ENCODE measurements at regions not wholly inside any gene's neighbourhood (a gene's known extent, or its start where the extent isn't known, plus 50 kb on each side); places are given as distances from the start of the nearest gene placed in this dataset.
"Not testable (repeated sequence)": the region's sequence is repeated elsewhere in the genome, so short reads cannot be mapped to it uniquely, and the experiment has no call there.

GRCh38 chr7:41559426-41559825 is 143.5 kb downstream of the INHBA start:
- Histone ChIP-seq H3K4me1 (ENCODE audit: control insufficient read depth, low read depth, low read length) (no peaks in the 10 kb centered on the region), H3K9me3 (ENCODE audit: control insufficient read depth, low read depth, low read length) (peaks cover 9% of the 10 kb centered on the region), H3K36me3 (ENCODE audit: control insufficient read depth, low read depth, low read length) (no peaks in the 10 kb centered on the region), H3K27me3 (ENCODE audit: control insufficient read depth, insufficient read depth, low read length) (no peaks in the 10 kb centered on the region), H3K9ac (ENCODE audit: low read length) (no peak overlapping the region), H3K4me3 (ENCODE audit: low read length) (no peak overlapping the region), H3K27ac (ENCODE audit: low read length) (no peak overlapping the region)

- peaks cover 9% of the 10 kb centered on the region for H3K9me3 ChIP-seq (ENCODE audit: control insufficient read depth, low read depth, low read length)
- no peak overlapping the region for H3K9ac ChIP-seq (ENCODE audit: low read length)
- H3K36me3 ChIP-seq (ENCODE audit: control insufficient read depth, low read depth, low read length), result no peaks in the 10 kb centered on the region
Measured at GRCh38 chr7:41554481-41554880, 148.4 kb downstream of the INHBA start.

GRCh38 chr7:41550046-41550445 is 152.8 kb downstream of the INHBA start:
- H3K4me3 ChIP-seq (ENCODE audit: low read length); H3K9me3 ChIP-seq (ENCODE audit: control insufficient read depth, low read depth, low read length); H3K27me3 ChIP-seq (ENCODE audit: control insufficient read depth, insufficient read depth, low read length); H3K9ac ChIP-seq (ENCODE audit: low read length); H3K4me1 ChIP-seq (ENCODE audit: control insufficient read depth, low read depth, low read length); H3K27ac ChIP-seq (ENCODE audit: low read length); H3K36me3 ChIP-seq (ENCODE audit: control insufficient read depth, low read depth, low read length): not testable (repeated sequence)

More at GRCh38 chr7:41554481-41554880, 148.4 kb downstream of the INHBA start:
- H3K27me3 ChIP-seq (ENCODE audit: control insufficient read depth, insufficient read depth, low read length), result no peaks in the 10 kb centered on the region
- H3K4me3 ChIP-seq (ENCODE audit: low read length), result no peak overlapping the region
- no peaks in the 10 kb centered on the region for H3K4me1 ChIP-seq (ENCODE audit: control insufficient read depth, low read depth, low read length)
- H3K27ac ChIP-seq (ENCODE audit: low read length), result no peak overlapping the region

GRCh38 chr7:41544241-41544640 is 158.6 kb downstream of the INHBA start:
- no peak overlapping the region for H3K27ac ChIP-seq (ENCODE audit: low read length)
- H3K36me3 ChIP-seq (ENCODE audit: control insufficient read depth, low read depth, low read length), result no peaks in the 10 kb centered on the region
- no peak overlapping the region for H3K9ac ChIP-seq (ENCODE audit: low read length)
- H3K9me3 ChIP-seq (ENCODE audit: control insufficient read depth, low read depth, low read length), result no peaks in the 10 kb centered on the region
- peaks cover 7% of the 10 kb centered on the region for H3K4me1 ChIP-seq (ENCODE audit: control insufficient read depth, low read depth, low read length)
- no peak overlapping the region for H3K4me3 ChIP-seq (ENCODE audit: low read length)
- H3K27me3 ChIP-seq (ENCODE audit: control insufficient read depth, insufficient read depth, low read length), result no peaks in the 10 kb centered on the region

GRCh38 chr7:41540601-41541000 is 162.3 kb downstream of the INHBA start:
- no peak overlapping the region for H3K4me3 ChIP-seq (ENCODE audit: low read length)
- no peak overlapping the region for H3K27ac ChIP-seq (ENCODE audit: low read length)
- H3K9ac ChIP-seq (ENCODE audit: low read length), result no peak overlapping the region
- H3K36me3 ChIP-seq (ENCODE audit: control insufficient read depth, low read depth, low read length), result no peaks in the 10 kb centered on the region
- peaks cover 12% of the 10 kb centered on the region for H3K4me1 ChIP-seq (ENCODE audit: control insufficient read depth, low read depth, low read length)
- no peaks in the 10 kb centered on the region for H3K27me3 ChIP-seq (ENCODE audit: control insufficient read depth, insufficient read depth, low read length)
- no peaks in the 10 kb centered on the region for H3K9me3 ChIP-seq (ENCODE audit: control insufficient read depth, low read depth, low read length)

GRCh38 chr7:41538810-41539724 is 163.8 kb downstream of the INHBA start:
- Histone ChIP-seq H3K27me3 (ENCODE audit: control insufficient read depth, insufficient read depth, low read length) (no peaks in the 10 kb centered on the region), H3K9me3 (ENCODE audit: control insufficient read depth, low read depth, low read length) (no peaks in the 10 kb centered on the region), H3K4me3 (ENCODE audit: low read length) (no peak overlapping the region), H3K9ac (ENCODE audit: low read length) (no peak overlapping the region), H3K36me3 (ENCODE audit: control insufficient read depth, low read depth, low read length) (no peaks in the 10 kb centered on the region), H3K27ac (ENCODE audit: low read length) (no peak overlapping the region), H3K4me1 (ENCODE audit: control insufficient read depth, low read depth, low read length) (peaks cover 12% of the 10 kb centered on the region)

- Histone ChIP-seq H3K27me3 (ENCODE audit: control insufficient read depth, insufficient read depth, low read length) (no peaks in the 10 kb centered on the region), H3K9ac (ENCODE audit: low read length) (no peak overlapping the region), H3K4me1 (ENCODE audit: control insufficient read depth, low read depth, low read length) (peaks cover 12% of the 10 kb centered on the region), H3K9me3 (ENCODE audit: control insufficient read depth, low read depth, low read length) (no peaks in the 10 kb centered on the region), H3K36me3 (ENCODE audit: control insufficient read depth, low read depth, low read length) (no peaks in the 10 kb centered on the region), H3K4me3 (ENCODE audit: low read length) (no peak overlapping the region), H3K27ac (ENCODE audit: low read length) (no peak overlapping the region)
Measured at GRCh38 chr7:41536873-41537665, 165.8 kb downstream of the INHBA start.

- Histone ChIP-seq H3K4me1 (ENCODE audit: control insufficient read depth, low read depth, low read length) (peaks cover 12% of the 10 kb centered on the region), H3K36me3 (ENCODE audit: control insufficient read depth, low read depth, low read length) (no peaks in the 10 kb centered on the region), H3K9me3 (ENCODE audit: control insufficient read depth, low read depth, low read length) (no peaks in the 10 kb centered on the region), H3K27ac (ENCODE audit: low read length) (no peak overlapping the region), H3K9ac (ENCODE audit: low read length) (no peak overlapping the region), H3K4me3 (ENCODE audit: low read length) (no peak overlapping the region), H3K27me3 (ENCODE audit: control insufficient read depth, insufficient read depth, low read length) (no peaks in the 10 kb centered on the region)
Measured at GRCh38 chr7:41536122-41536872, 166.6 kb downstream of the INHBA start.

GRCh38 chr7:41529831-41530230 is 173.1 kb downstream of the INHBA start:
- Histone ChIP-seq H3K4me1 (ENCODE audit: control insufficient read depth, low read depth, low read length) (no peaks in the 10 kb centered on the region), H3K36me3 (ENCODE audit: control insufficient read depth, low read depth, low read length) (no peaks in the 10 kb centered on the region), H3K9ac (ENCODE audit: low read length) (no peak overlapping the region), H3K27me3 (ENCODE audit: control insufficient read depth, insufficient read depth, low read length) (no peaks in the 10 kb centered on the region), H3K4me3 (ENCODE audit: low read length) (no peak overlapping the region), H3K9me3 (ENCODE audit: control insufficient read depth, low read depth, low read length) (no peaks in the 10 kb centered on the region), H3K27ac (ENCODE audit: low read length) (no peak overlapping the region)

- H3K36me3 ChIP-seq (ENCODE audit: control insufficient read depth, low read depth, low read length), result no peaks in the 10 kb centered on the region
- no peak overlapping the region for H3K9ac ChIP-seq (ENCODE audit: low read length)
- H3K9me3 ChIP-seq (ENCODE audit: control insufficient read depth, low read depth, low read length), result no peaks in the 10 kb centered on the region
- no peaks in the 10 kb centered on the region for H3K4me1 ChIP-seq (ENCODE audit: control insufficient read depth, low read depth, low read length)
- no peak overlapping the region for H3K4me3 ChIP-seq (ENCODE audit: low read length)
- no peaks in the 10 kb centered on the region for H3K27me3 ChIP-seq (ENCODE audit: control insufficient read depth, insufficient read depth, low read length)
- H3K27ac ChIP-seq (ENCODE audit: low read length), result no peak overlapping the region
Measured at GRCh38 chr7:41524876-41525275, 178.0 kb downstream of the INHBA start.

- Histone ChIP-seq H3K36me3 (ENCODE audit: control insufficient read depth, low read depth, low read length) (no peaks in the 10 kb centered on the region), H3K4me3 (ENCODE audit: low read length) (no peak overlapping the region), H3K9me3 (ENCODE audit: control insufficient read depth, low read depth, low read length) (peaks cover 2% of the 10 kb centered on the region), H3K27ac (ENCODE audit: low read length) (no peak overlapping the region), H3K27me3 (ENCODE audit: control insufficient read depth, insufficient read depth, low read length) (no peaks in the 10 kb centered on the region), H3K9ac (ENCODE audit: low read length) (no peak overlapping the region), H3K4me1 (ENCODE audit: control insufficient read depth, low read depth, low read length) (no peaks in the 10 kb centered on the region)
Measured at GRCh38 chr7:41520445-41520844, 182.4 kb downstream of the INHBA start.
